ENCODE measurements at regions not wholly inside any gene's neighbourhood (a gene's known extent, or its start where the extent isn't known, plus 50 kb on each side); places are given as distances from the start of the nearest gene placed in this dataset.

DNA sequence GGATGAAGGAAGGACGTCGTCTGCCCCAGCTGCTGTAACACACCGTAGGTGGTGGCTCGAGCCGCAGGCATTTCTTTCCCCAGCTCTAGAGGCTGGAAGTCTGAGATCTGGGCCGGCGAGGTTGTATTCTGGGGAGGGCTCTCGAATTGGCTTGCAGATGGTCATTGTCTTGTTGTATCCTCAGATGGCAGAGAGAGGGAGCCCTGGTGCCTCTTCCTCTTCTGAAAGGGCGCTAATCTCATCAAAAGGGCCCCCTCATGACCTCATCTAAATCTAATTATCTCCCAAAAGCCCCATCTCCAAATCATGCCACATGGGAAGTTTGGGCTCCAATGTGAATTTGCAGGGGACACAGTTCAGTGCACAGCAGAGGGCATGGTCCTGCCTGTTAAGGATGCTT is 109.0 kb downstream of the SIK1 start:
- DNase-seq (ENCODE audit: low read depth) = no peak

DNA sequence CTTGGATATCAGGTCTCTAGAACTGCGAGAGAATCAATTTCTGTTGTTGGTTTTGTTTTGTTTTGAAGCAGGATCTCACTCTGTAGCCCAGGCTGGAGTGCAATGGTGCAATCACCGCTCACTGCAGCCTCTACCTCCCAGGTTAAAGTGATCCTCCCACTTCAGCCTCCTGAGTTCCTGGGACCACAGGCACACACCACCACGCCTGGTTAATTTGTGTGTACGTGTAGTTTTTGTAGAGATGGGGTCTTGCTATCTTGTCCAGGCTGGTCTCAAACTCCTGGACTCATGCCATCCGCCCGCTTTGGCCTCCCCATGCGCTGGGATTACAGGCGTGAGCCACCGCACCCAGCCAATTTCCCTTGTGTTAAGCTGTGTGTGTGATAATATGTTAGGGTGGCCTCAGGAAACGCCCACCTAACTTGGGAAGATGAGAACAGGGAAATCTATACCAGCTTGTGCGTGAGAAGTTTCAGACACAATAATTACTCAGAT is 109.6 kb downstream of the SIK1 start:
- DNase-seq (ENCODE audit: low read depth) = no peak

DNA sequence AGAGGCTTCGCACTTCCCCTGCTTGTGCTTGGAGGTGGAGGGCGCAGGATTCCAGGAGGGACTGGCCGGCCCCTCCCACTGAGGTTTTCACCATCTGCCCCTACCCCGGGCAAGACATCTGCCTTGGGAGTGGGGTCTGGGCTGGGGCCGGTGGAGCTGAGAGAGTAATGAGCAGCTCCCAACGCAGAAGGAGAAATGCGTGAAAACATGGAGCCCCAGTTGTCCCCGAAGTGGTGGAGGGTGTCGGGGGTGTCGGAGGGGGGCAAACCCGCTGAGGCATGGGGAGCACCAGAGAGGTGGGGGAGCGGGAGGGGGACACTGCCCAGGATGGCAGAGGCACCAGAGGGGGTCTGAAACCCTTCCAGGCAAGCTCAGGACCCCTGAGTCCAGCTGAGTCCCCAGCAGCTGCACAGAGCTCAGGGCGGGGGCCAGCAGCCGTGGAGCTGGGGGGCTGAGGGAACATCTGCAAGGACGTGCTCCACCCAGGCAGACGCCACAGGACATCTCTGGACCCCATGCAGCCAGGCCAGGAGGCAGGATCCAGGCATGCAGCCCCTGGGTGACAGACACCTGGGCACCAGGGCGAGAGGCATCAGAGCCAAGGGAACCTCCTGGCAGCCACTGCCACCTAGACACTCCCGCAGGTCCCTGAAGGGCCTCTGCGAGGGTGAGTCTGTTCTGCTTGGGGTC is 110.6 kb downstream of the SIK1 start:
- DNase-seq (ENCODE audit: low read depth) = no peak

DNA sequence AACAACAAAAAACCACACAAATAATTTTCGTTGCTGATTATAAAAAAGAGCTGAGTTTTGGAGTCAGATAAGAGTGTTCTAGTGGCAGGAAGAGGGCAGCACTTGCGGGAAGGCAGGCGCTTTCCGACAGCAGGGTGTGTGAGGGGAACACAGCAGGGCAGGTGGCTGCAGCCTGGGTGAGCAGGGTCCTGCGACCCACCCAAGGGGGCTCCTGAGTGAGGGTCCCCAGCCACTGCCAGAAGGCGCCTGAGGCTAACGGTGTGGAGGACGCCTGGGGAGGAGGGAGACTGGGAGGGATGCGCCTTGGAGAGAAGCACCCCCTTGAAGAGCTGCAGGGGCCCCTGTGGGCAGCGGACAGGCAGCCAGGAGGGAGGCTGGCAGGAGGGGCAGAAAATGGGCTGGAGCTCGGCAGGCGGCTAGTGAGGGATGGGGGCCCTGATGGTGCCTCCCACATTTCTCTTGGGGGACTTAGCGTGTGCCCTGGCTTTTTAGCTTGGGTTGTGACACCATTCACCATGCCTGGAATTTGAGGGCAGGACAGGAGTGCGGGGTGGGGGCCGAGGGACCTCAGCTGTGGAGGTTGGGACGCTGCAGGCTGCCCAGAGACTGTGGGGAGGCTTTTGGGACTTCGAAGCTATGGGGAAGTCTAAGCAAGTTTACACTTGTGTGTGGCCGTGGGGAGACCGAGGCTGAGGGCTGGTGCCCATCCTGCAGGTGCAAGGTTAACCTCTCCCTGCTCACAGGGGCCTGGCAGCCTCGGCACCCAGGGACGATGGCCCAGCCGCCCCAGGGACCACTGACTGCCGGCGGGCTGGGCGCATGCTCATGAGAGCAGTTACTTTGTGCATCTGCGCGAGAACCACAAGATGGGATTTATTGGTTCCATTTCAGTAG is 111.4 kb downstream of the SIK1 start:
- DNase-seq (ENCODE audit: low read depth) = no peak

DNA sequence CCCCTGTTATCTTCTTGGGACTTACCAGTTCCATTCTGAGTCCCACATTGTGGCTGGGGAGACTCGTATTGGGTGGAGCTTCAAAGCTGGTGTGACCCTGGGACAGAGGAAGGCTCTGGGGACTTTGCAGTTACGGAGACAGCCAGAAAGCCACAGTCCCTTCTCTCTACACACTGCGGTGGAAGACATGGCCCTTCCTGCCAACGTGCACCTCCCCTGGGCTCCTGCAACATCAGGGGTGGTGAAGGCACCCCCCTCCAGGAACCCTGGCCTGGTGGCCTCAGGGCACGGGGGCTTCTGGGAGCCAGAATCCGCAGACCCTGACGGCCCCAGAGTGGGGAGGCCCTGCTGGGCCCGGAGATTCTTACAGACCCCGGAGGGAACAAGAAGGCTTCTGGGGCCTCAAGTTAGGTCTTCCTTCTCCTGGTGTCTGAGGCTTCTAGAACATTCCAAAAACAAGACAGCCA is 113.0 kb downstream of the SIK1 start:
- no peak for DNase-seq (ENCODE audit: low read depth)

DNA sequence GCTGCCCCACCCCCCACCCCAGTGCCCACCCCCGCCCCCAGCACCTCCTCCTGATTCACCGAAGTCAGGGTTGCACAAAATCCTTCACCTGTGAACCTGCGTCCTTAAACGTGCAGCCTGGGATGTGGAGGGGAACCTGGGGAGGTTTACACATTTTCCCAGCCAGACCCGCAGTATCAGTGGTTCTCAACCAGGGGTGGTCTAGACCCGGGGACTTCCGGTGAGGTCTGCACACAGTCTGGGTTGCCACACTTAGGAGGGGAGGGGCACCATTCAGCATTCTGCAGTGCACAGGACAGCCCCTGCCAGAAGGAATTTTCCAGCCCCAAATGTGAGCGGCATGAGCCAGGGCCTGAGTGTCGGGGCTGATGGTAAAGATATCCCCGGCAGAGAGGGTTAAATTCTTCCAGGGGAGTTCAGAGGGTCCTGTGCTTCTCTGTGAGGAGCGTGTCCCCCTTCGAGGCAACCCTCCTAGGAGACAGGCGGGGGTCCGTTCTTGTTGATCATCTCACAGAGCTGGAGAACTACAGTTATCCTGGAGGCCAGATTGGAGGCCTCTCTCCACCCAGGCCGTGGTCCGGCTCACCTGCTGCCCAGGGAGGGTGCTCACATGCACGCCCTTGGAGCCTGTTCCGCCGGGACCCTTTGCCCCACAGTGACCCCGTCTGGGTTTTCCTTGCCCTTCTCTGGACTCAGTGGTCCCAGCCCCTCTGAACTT is 113.6 kb downstream of the SIK1 start:
- no peak for DNase-seq (ENCODE audit: low read depth)

DNA sequence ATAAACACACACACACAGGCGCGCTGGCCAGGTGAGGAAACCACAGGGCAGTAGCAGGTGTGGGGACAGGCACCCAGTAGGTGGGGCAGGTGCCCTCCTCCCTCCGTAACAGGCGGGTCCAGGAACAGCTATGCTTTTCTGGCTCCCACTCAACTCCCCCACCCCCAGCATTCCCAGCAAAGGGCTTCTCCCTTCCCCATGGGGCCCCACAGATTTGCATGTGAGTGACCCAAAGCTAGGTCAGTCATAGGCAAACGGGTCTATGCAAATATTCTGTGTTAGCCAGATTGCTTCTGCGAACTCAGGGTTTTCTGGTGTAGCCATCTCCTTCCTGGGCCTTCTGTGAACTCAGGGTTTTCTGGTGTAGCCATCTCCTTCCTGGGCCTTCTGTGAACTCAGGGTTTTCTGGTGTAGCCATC is 114.2 kb downstream of the SIK1 start:
- no peak for DNase-seq (ENCODE audit: low read depth)

DNA sequence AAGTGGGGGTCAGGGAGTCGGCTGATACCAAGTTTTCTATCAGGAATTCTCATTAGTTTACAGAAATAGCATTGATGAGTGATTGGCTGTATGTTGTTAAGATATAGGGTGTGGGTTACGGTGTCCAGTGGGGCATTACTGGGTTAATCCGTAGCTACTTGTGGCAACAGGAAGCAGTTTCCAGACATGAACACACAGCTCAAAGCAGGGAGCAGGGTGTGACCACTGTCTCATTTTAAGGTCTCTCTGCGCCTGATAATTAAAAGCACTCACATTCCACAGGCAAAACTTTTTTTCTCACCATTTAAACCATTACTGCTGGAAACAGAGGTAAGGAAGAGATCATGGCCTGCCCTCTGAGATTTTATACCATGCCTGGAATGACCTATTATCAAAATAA is 114.9 kb downstream of the SIK1 start:
- no peak for DNase-seq (ENCODE audit: low read depth)

DNA sequence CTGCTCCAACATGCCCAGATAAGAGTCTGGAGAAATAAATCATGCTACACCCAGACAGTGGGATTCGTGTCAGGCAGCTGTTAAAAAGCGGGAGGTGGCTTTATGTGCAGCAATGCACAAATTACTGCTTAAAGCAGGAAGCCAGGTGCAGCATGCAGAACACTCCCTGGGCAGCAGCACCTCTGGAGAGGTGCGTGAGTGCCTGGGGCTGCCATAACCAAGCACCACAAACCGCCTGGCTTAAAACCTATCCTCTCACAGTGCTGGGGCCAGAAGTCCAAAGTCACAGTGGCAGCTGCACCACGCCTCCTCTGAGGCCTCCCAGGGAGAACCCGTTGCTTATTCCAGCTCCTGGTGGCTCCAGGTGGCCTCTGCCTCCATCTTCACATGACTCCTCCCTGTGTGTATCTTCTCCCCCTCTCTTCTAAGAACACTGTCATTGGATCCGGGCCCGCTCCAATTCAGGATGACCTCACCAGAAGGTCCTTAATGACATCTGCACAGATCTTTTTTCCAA is 115.6 kb downstream of the SIK1 start:
- no peak for DNase-seq (ENCODE audit: low read depth)

DNA sequence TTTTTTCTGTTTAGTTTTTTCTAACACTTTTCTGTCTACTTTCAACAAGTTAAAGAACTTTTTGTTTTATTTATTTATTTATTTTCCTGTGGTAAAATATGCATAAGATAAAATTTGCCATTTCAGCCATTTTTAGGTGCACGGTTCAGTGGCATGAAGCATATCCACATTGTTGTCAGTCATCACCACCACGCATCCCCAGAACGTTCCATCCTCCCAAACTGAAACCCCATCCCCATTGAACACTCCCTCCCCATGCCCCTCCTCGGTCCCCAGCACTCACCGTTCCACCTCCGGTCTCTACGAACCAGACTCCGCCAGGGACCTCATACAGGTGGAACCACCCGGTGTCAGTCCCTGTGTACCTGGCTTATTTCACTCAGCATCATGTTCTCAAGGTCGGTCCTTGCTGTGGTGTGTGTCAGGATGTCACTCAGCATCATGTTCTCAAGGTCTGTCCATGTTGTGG is 118.1 kb downstream of the SIK1 start:
- no peak for DNase-seq (ENCODE audit: low read depth)

DNA sequence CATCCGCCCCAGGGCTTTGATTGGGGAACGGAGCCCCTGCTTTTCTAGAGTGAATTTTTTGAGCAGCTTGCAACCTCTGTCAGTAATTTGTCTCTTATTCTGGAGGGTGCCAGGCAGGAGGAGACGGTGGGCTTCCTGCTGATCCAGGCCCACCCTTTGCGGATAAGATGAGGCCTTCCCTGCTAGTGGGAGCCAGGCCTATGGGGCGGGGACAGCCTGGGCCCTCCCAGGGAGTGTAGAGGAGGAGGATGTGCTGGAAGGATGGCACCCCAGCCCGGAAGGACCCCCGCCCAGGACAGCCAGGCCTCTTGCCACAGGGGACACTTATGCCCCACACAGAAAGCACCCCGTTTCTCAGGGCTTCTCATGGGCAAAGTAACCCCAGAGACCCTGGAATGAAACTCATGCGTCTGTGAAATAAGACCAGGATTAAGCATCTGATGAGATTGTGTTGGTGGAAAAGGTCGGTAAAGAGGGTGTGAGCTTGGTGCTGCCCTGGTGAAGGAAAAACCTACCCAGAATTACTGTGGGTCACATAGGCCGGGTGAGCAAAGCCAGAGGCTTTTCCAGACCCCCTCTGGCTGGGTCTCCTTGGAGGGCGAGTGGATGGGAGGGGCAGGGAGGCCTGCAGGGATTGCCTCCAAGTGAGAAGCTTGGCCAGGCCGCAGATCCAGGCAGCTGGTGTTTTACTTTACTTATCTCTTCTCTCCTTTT is 118.7 kb downstream of the SIK1 start:
- no peak for DNase-seq (ENCODE audit: low read depth)

DNA sequence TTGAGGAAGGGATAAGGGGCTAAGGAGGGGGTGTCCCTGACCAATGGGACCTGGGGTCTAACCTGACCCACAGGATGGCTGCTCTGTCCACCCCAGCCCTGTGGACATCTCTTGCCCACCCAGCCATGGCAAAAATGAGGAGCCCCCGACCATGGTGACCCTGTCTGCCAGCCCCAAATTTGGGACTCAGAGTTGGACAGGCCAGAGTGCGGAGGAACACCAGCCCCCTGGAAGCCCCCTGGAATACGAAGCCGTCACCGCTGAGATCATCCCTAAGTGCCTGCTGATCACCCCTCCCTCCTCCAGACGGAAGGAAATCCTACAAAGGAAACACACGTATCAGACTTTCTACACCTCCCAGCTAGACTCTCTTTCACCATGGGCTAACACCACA is 119.3 kb downstream of the SIK1 start:
- no peak for DNase-seq (ENCODE audit: low read depth)

DNA sequence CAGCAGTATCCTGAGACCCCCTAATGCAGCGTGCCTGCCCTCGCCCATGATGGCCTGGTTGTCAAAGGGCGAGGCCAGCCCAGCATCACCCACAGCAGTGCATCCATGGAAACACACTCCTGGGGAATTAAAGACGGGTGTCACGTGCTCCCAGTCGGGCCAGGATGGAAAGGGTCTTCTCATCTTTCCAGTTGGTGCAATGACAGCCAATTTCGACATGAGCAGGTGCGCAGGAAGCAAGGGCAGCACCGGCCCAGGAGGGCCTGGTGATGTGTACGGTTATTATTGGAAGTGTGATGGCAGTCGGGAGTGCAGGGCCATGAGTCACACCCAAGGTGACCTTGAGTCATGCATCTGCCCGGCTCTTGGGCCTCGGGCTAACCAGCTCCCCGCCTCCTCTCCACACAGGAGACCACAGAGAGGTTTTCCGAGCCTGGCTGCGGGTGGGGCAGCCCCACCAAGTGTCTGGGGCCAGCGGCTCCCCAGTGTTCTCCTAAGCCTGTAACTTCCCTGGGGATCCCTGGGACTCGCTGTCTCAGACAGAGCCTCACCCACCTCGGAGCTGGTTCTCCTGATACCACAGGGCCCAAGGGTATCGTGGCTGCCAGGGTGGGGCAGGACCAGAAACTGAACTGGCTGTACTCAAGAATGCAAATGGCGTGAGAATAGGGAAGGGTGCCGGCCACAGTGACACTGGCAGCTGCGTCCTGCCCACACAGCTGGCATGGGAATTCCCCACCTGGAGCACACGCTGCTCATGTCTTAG is 119.8 kb downstream of the SIK1 start:
- DNase-seq (ENCODE audit: low read depth) = no peak

DNA sequence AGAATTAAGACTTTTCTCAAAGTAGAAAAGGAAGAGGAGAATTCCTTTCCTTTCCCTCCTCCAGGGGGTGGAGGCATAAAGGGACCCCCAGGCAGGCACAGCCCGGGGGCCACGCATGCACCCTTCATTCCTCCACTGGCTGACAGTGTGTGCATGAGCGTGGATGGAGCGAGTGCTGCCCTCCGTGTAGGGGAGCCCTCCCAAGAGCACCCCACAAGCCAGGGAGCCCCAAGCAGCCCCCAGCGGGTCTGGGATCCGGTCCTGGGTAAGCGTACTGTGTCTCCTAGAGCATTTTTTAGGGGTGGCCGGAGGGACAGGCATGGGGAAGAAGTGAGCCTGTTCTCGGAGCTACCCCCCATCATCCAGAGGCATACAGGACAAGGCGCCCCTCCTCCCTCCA is 120.5 kb downstream of the SIK1 start:
- DNase-seq (ENCODE audit: low read depth) = no peak

DNA sequence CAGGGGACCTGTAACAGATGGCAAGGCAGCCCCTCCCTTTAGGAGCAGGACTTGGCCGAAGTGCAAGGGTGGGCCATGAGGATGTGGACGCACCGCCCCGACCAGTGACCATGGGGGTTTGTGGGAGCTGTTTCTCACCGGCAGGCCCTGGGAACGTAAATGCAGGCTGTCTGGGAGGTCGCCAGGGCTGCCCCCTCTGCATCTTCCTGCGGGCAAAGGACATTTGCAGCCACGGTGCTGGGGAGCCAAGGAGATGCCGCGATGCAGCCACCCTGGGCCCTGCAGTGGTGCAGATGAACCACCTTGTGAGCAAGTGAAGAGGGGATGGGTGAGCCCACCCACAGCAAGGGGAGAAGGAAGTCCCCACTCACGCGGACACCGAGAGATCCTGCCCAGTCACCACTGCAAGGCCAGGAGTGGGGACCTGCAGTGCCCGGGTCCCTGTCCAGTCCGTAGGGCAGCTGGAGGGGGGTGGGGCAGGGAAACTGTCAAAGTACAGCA is 121.1 kb downstream of the SIK1 start:
- no peak for DNase-seq (ENCODE audit: low read depth)

DNA sequence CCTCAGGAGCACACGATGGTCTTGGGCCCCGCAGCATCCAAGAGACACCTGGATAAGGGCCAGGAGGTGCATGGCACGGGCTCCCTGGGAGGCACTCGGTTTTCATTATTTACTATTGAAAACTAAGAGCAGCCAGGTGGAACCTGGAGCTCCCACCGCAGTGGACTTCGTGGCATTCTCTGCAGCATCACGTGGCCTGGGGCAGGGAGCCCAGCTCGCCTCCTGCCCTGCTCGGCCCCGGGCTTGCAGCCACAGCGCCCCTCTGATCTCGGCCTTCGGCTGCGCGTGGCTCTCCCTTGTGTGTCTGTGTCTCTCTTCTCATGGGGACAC is 121.6 kb downstream of the SIK1 start:
- DNase-seq (ENCODE audit: low read depth) = no peak

DNA sequence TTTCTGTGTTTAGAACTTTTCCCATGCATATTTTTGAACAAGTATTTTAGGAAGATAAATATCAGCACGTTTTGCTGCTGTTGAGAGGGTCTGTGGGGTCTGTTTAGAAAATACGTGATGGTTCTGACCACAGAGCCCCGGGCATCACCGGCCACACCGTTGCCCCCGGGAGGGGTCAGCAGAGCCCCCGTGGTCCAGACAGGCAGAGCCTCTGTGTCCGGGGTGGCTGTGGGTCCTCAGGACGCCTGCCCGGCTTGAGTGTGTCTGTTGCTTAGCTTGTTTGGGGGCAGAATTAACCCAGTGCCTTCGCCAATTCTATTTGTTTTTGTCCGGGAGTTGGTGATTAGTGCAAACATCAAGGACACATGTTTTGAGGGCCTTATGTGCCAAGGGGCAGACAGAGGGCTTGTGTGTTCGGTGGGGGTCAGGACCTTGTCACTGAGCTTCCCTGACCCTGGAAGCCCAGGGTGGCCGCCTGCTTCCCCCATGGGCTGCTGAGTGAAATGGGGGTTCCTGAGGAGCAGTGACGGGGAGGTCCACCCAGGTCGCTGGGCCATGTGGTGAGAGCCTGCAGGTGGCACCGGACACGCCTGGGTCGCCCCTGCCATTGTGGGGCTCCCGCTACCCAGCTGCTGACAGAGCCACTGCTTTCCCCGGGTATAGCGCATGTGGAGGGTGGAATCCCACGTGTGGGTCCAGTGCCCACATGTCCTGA is 122.2 kb downstream of the SIK1 start:
- no peak for DNase-seq (ENCODE audit: low read depth)

DNA sequence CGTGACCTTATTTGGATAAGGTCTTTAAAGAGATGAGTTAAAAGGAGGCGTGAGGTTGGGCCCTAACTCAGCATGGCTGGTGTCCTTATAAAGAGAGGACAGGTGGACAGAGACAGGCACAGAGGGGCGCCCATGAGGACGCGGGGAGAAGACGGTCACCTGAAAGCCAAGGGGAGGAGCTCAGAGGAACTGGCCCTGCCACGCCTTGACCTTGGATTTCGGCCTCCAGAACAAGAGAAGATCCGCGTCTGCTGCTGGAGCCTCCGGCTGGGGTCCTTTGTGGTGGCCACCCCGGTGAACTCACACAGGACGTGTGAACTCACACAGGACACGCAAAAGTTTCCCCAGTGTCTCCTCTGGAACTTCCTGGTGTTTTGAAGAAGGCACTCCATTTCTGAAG is 122.7 kb downstream of the SIK1 start:
- no peak for DNase-seq (ENCODE audit: low read depth)

DNA sequence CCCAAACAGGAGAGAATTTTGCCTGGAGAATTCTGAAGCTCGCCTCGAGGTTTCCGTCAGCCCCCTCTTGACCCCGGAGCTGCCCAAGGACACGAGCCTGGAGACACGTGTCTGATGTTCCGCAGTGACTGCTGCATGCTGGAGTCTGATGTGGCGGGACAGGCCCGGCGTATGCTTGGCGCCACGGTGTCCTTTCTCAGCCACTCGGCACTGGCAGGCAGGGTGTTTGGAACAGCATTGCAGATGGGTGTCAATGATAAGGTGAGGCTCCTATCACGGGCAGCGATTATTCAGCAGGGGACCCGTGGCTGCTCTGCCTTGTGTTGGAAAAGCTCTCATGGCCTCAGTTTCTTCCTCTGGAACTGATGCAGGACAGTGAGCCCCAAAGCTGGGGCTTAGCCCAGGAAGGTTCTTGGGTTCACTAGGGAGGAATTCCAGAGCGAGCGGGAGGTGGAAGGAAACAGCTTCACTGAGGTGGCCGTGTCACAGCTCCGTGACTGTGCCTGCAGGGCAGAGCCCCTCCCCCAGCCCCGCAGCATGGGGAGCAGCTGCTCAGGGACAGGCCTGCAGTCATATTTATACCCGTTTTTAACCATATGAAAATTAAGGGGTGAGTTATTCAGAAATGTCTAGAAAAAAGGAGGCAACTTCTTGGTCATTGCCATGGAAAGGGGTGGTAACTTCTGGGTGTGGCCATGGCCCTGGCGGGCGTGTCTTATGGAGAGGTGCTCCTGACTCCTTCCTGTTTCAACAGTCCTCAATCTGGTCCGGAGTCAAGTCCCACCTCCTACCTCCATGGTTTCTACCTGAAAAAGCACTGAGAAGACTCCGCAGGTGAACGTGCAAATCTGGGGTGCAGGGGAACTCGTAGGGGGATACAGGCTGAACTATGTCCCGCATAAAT is 123.4 kb downstream of the SIK1 start:
- DNase-seq (ENCODE audit: low read depth) = no peak

Measured in T follicular helper cell (primary cell).